Naive thymus-derived CD4-positive, alpha-beta T cell (primary cell): ENCODE measurements at regions not wholly inside any gene's neighbourhood (a gene's known extent, or its start where the extent isn't known, plus 50 kb on each side); places are given as distances from the start of the nearest gene placed in this dataset.
A peak's percentile ranks its signal among the peaks of the same experiment; 100 is the strongest.
"Not testable (repeated sequence)": the region's sequence is repeated elsewhere in the genome, so short reads cannot be mapped to it uniquely, and the experiment has no call there.

ENCODE experiments used
- ATAC-seq: fragments of 150-1000 bp; cut with Tn5 transposase; 2 replicates; pipeline ENCODE4 v1.10.0; 2021; ENCODE audit warnings: mild to moderate bottlenecking, moderate library complexity
- CTCF ChIA-PET: fragments of 350-600 bp; sonication (Branson Sonifier 250); formaldehyde crosslinking; loops from one replicate; lab custom pipeline; 2021; ENCODE audit warnings: antibody characterized with exemption; lab: Charles Lee
- POLR2A ChIA-PET: fragments of 350-600 bp; sonication (Branson Sonifier 250); formaldehyde crosslinking; loops from one replicate; lab custom pipeline; 2021; ENCODE audit warnings: antibody characterized with exemption, inconsistent platforms; lab: Charles Lee
- DNase-seq, 9 donors: peaks; one replicate each; pipeline versions ENCODE4 v3.0.0 to v3.0.0-alpha.2; 2020 to 2022; ENCODE audit warnings: mixed read lengths in 1 of 9
- H3K27ac ChIP-seq: one replicate; pipeline ENCODE4 v1.7.0; 2013; ENCODE audit warnings: mild to moderate bottlenecking, low read depth, low read length, moderate library complexity
- H3K27me3 ChIP-seq, 2 donors: one replicate each; pipeline ENCODE4 v1.7.0; 2013; ENCODE audit warnings: low read length in 2 of 2, mild to moderate bottlenecking in 2 of 2, moderate library complexity in 2 of 2; ENCODE audit not compliant: control insufficient read depth in 2 of 2, insufficient read depth in 2 of 2
- H3K36me3 ChIP-seq, 3 experiments: 1 replicate in 2 of 3; 2 replicates in 1 of 3; pipeline ENCODE4 v1.7.0; 2013; ENCODE audit warnings: low read length in 3 of 3, mild to moderate bottlenecking in 3 of 3, moderate library complexity in 1 of 3; ENCODE audit not compliant: insufficient read depth in 3 of 3, control insufficient read depth in 2 of 3
- H3K4me1 ChIP-seq, 2 donors: one replicate each; pipeline ENCODE4 v1.7.0; 2013; ENCODE audit warnings: low read length in 2 of 2, mild to moderate bottlenecking in 2 of 2, moderate library complexity in 1 of 2; ENCODE audit not compliant: control insufficient read depth in 2 of 2, insufficient read depth in 2 of 2
- H3K4me3 ChIP-seq: 2 replicates; pipeline ENCODE4 v1.7.0; 2013; ENCODE audit warnings: mild to moderate bottlenecking, low read length
- H3K9me3 ChIP-seq, 3 experiments: 1 replicate in 2 of 3; 2 replicates in 1 of 3; pipeline ENCODE4 v1.7.0; 2013; ENCODE audit warnings: low read length in 3 of 3; ENCODE audit not compliant: control insufficient read depth in 2 of 3
- H3K27ac Mint-ChIP-seq, 9 donors: one replicate each; pipeline ENCODE4 v1.8.0; 2020 to 2022; ENCODE audit warnings: mixed read lengths in 9 of 9, mild to moderate bottlenecking in 8 of 9, moderate library complexity in 5 of 9, inconsistent platforms in 2 of 9
- H3K27me3 Mint-ChIP-seq, 5 donors: one replicate each; pipeline ENCODE4 v1.8.0; 2021 to 2022; ENCODE audit warnings: mixed read lengths in 5 of 5, mild to moderate bottlenecking in 1 of 5
- H3K36me3 Mint-ChIP-seq, 5 donors: one replicate each; pipeline ENCODE4 v1.8.0; 2020 to 2022; ENCODE audit warnings: mixed read lengths in 5 of 5, mild to moderate bottlenecking in 3 of 5, inconsistent platforms in 1 of 5
- H3K4me1 Mint-ChIP-seq, 7 donors: one replicate each; pipeline ENCODE4 v1.8.0; 2020 to 2022; ENCODE audit warnings: mixed read lengths in 7 of 7, mild to moderate bottlenecking in 3 of 7, inconsistent platforms in 1 of 7
- H3K4me3 Mint-ChIP-seq, 10 donors: one replicate each; pipeline ENCODE4 v1.8.0; 2020 to 2022; ENCODE audit warnings: mild to moderate bottlenecking in 10 of 10, mixed read lengths in 10 of 10, moderate library complexity in 6 of 10, inconsistent platforms in 2 of 10
- H3K9me3 Mint-ChIP-seq, 11 donors: one replicate each; pipeline ENCODE4 v1.8.0; 2020 to 2022; ENCODE audit warnings: mixed read lengths in 11 of 11, mild to moderate bottlenecking in 4 of 11, inconsistent platforms in 1 of 11, moderate library complexity in 1 of 11
- intact Hi-C, 2 donors: fragments of 100-400 bp; cut with micrococcal nuclease; formaldehyde crosslinking; loops; one replicate each; pipeline ENCODE4 v1.15.1; 2023

DNA sequence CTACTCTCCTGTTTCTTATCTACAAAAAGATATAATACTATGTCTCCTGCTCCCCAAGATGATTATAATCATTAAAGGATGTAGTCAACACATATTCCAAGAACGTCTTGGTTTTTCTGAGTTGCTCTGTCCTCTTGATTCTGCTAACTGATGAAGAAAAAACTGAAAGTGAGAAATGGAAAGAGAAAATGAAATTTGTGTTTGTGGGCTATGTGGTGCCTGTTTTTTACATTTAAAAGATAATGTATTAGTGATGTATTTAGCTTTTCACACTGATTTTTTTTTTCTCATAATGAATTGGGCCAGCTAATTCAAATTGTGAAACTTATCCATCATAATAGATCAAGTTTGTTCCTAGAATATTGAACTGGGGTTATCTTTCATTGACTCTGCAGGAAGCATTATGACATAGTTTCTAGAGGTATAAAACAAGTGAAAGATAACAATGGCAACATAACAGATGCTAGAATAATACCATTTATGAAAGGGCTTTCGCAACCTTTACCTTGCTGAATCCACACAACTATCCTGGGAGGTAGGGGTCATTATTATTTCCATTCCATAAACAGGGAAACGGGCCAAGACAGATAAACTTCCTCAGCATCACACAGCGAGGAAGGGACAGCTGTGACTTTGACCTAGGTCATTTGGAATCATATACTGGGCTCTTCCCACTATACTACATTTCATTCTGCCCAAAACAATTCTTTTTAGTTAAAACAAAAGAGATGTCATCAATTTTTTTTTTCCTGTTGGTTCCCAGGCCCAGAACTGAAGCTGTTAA is 336.7 kb downstream of the GJA1 start:
- peak overlapping the region in 1 of 10 donors; percentile 62 for H3K4me3 Mint-ChIP-seq
- intact Hi-C loops, result loop anchor here in 1 of 2 donors (5.0 kb wide), 1 partner anchor 435 kb away; no protein-coding TSS in a partner anchor
- H3K27ac Mint-ChIP-seq, result peak overlapping the region in 1 of 9 donors; percentile 81
- Histone ChIP-seq H3K27me3 (no peaks in the 10 kb centered on the region), H3K4me1 (no peaks in the 10 kb centered on the region), H3K9me3 (no peaks in the 10 kb centered on the region), H3K4me3 (no peak overlapping the region), H3K27ac (no peak overlapping the region), H3K36me3 (no peaks in the 10 kb centered on the region)
- H3K4me1 Mint-ChIP-seq, result peaks cover 0 to 28% (median 0%) of the 10 kb centered on the region in 7 donors
- no peak for DNase-seq
- peaks cover 0 to 2% (median 0%) of the 10 kb centered on the region in 11 donors for H3K9me3 Mint-ChIP-seq
- no peak for ATAC-seq
- CTCF ChIA-PET, result no interaction called here
- peaks cover 0 to 9% (median 0%) of the 10 kb centered on the region in 5 donors for H3K36me3 Mint-ChIP-seq
- H3K27me3 Mint-ChIP-seq, result no peaks in the 10 kb centered on the region
- POLR2A ChIA-PET, result no interaction called here

DNA sequence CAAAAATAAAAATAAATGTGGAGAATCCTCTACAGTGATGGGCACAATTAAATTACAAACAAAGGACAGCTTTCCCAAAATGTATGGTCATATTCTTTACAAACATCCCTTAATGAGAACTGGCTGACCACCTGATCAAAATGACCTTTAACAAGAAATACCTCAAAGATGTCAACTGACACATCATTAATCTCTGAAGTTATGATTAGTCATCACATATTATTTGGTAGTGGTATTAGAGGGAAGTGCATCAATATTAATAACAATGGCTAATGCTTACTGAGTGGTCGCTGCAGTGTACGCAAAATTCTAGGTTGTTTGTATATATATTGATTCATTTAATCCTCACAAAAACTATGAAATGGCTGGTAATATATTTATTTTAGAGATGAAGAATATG is 340.6 kb downstream of the GJA1 start:
- Histone ChIP-seq H3K4me3 (no peak overlapping the region), H3K27me3 (no peaks in the 10 kb centered on the region), H3K4me1 (no peaks in the 10 kb centered on the region), H3K9me3 (no peaks in the 10 kb centered on the region), H3K27ac (no peak overlapping the region), H3K36me3 (no peaks in the 10 kb centered on the region)
- peaks cover 0 to 11% (median 0%) of the 10 kb centered on the region in 11 donors for H3K9me3 Mint-ChIP-seq
- no peak overlapping the region for H3K4me3 Mint-ChIP-seq
- H3K36me3 Mint-ChIP-seq, result peaks cover 0 to 9% (median 0%) of the 10 kb centered on the region in 5 donors
- no peaks in the 10 kb centered on the region for H3K27me3 Mint-ChIP-seq
- peaks cover 0 to 23% (median 0%) of the 10 kb centered on the region in 7 donors for H3K4me1 Mint-ChIP-seq
- CTCF ChIA-PET, result interaction anchor here (1.0 kb wide), 1 partner anchor 13 kb away, joined by 4 read pairs; no protein-coding TSS in a partner anchor
- DNase-seq (no peak), ATAC-seq (no peak)
- intact Hi-C loops, result no loop called here
- no peak overlapping the region for H3K27ac Mint-ChIP-seq
- POLR2A ChIA-PET, result no interaction called here

DNA sequence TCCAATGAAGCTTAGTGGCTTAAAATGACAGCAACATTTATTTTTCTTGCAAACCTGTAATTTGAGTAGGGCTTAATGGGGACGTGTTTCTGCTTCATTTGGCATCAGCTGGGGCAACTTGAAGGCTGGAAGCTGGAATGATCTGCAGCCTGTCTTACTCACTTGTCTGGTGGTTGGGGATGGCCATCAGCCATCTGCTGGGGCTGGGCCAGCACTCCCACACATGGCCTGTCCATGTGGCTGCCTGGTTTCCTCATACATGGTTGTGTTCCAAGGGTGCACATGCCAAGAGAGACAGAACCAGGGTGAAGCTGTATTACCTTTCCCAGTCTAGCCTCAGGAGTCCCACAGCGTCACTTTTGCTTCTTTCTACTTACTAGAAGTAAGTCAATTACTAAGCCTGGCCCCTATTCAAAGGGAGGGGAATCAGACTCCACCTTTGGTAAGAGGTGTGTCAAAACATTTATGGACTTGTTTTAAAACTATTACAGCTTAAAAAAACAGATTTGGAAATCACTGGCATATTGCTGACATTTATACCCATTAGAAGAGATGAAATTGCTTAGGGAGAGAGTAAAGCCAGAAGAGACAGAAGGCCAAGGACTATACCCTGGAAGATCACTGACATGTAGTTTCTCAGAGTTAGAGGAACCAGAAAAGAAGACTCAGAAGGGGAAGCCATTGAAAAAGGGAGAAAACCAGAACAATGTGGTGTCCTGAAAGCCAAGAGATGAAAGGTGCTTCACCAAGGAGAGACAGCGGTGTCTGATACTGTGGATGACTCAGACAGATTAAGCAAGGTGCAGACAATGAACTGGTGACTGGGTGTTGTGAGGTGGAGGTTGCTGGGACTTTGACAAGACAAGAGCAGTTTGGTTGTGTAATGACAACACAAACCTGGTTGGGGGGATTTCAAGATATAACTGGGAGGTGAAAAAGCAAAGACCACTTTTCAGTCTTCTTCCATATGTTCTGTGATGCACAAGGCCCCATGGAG is 345.2 kb downstream of the GJA1 start:
- H3K4me1 Mint-ChIP-seq, result no peaks in the 10 kb centered on the region
- no peak for ATAC-seq
- peaks cover 0 to 3% (median 0%) of the 10 kb centered on the region in 5 donors for H3K36me3 Mint-ChIP-seq
- H3K27ac Mint-ChIP-seq, result no peak overlapping the region
- H3K4me3 ChIP-seq, result no peak overlapping the region
- H3K9me3 Mint-ChIP-seq, result peaks cover 0 to 11% (median 0%) of the 10 kb centered on the region in 11 donors
- H3K4me3 Mint-ChIP-seq, result no peak overlapping the region
- DNase-seq, result no peak
- POLR2A ChIA-PET, result no interaction called here
- CTCF ChIA-PET, result no interaction called here
- H3K9me3 ChIP-seq, result no peaks in the 10 kb centered on the region
- H3K4me1 ChIP-seq, result no peaks in the 10 kb centered on the region
- H3K27me3 ChIP-seq, result no peaks in the 10 kb centered on the region
- intact Hi-C loops, result no loop called here
- H3K27me3 Mint-ChIP-seq, result no peaks in the 10 kb centered on the region
- no peak overlapping the region for H3K27ac ChIP-seq
- H3K36me3 ChIP-seq, result no peaks in the 10 kb centered on the region

DNA sequence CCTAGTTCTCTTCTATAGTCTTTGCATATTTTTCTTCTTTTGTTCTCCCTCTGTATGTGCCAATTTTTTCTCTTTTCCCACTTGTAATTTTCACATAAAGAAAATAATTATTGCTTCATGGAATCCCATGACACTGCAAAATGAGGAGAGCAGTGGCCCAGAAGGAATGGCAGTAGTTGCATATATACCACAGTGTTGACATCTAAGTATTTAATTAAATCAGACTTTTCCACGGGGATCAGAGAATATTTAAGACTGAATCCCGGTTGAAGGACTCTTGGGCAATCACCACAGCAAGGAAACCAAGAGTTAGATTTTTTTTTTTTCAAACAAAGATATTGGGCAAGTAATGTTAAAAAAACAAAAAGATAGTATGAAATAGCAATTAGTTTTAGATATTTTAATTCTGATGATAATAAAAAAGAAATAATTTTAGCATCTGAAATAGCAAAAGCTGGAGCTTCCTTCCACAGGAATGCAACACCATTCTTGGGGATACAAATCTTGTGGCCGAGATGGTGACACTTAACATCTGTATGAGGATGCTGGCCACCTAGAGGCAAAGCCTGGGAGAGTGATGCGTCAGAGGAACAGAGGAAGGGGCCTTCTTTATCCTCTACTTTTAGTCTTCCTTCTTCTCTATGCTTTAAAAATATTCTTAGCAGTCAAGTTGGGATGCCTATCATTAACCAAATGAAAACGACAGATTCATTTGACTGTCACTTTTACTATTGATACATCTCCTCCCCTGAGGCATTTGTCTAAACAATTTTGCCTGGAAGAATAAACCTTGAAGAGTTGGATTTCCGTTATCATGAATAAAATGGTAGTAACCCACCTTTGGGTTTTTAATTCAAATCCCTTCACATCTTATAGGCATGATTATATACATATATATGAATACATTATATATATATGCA is 356.2 kb downstream of the GJA1 start:
- Mint-ChIP-seq H3K9me3 (peaks cover 0 to 3% (median 0%) of the 10 kb centered on the region in 11 donors), H3K27me3 (no peaks in the 10 kb centered on the region), H3K4me3 (no peak overlapping the region), H3K27ac (no peak overlapping the region), H3K4me1 (no peaks in the 10 kb centered on the region), H3K36me3 (no peaks in the 10 kb centered on the region)
- Histone ChIP-seq H3K27ac (no peak overlapping the region), H3K4me3 (no peak overlapping the region), H3K27me3 (no peaks in the 10 kb centered on the region), H3K36me3 (no peaks in the 10 kb centered on the region), H3K9me3 (no peaks in the 10 kb centered on the region), H3K4me1 (no peaks in the 10 kb centered on the region)
- DNase-seq (no peak), ATAC-seq (no peak)
- ChIA-PET POLR2A (no interaction called here), CTCF (no interaction called here)
- intact Hi-C loops, result no loop called here

DNA sequence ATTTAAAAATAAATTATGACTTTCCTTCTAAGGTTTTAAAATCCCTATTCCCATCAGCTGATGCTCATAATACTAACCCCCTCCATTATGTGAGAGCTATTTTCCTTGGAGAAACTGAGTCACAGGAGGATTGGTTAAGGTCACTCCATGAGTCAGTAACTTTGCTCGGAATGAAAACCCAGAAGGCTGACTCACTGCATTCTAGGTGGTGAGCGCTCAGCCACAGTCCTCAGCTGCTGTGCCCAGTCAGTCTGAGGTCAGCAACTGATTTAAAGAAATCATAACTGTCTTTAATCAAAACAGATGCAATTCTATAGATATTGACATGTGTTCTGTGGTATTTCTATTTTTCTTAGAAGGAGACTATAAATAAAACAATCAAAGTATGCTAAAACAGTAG is 359.2 kb downstream of the GJA1 start:
- no peak overlapping the region for H3K4me3 Mint-ChIP-seq
- CTCF ChIA-PET, result no interaction called here
- H3K27me3 Mint-ChIP-seq, result no peaks in the 10 kb centered on the region
- Histone ChIP-seq H3K9me3 (peaks cover 0 to 4% (median 0%) of the 10 kb centered on the region in 3 experiments), H3K4me1 (no peaks in the 10 kb centered on the region), H3K27ac (no peak overlapping the region), H3K4me3 (no peak overlapping the region), H3K36me3 (no peaks in the 10 kb centered on the region), H3K27me3 (no peaks in the 10 kb centered on the region)
- no peaks in the 10 kb centered on the region for H3K4me1 Mint-ChIP-seq
- intact Hi-C loops, result no loop called here
- no peak overlapping the region for H3K27ac Mint-ChIP-seq
- H3K36me3 Mint-ChIP-seq, result peaks cover 0 to 4% (median 0%) of the 10 kb centered on the region in 5 donors
- ATAC-seq (no peak), DNase-seq (no peak)
- peaks cover 3 to 14% (median 6%) of the 10 kb centered on the region in 11 donors for H3K9me3 Mint-ChIP-seq
- POLR2A ChIA-PET, result no interaction called here

DNA sequence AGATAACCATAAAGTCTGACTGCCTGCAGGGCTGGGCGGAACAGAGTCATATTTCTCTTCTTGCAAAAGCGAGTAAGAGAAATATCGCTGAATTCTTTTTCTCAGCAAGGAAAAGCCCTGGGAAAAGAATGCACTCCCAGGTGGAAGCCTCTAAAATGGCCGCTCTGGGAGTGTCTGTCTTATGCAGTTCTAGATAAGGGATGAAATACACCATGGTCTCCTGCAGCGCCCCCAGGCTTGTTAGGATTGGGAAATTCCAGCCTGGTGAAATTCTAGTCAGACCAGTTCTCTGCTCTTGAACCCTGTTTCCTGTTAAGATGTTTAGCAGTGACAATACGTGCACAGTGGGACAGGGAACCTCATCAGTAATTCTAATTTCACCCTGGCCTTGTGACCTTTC is 362.2 kb downstream of the GJA1 start:
- ATAC-seq, H3K27me3 Mint-ChIP-seq, POLR2A ChIA-PET, H3K9me3 ChIP-seq, H3K4me1 ChIP-seq, H3K27ac Mint-ChIP-seq, H3K27ac ChIP-seq, H3K4me1 Mint-ChIP-seq, DNase-seq, H3K4me3 ChIP-seq, H3K27me3 ChIP-seq, H3K4me3 Mint-ChIP-seq, intact Hi-C loops, H3K36me3 ChIP-seq, CTCF ChIA-PET: not testable (repeated sequence)
- H3K36me3 Mint-ChIP-seq, result peaks cover 0 to 18% (median 7%) of the 10 kb centered on the region in 5 donors
- peaks cover 6 to 40% (median 22%) of the 10 kb centered on the region in 11 donors for H3K9me3 Mint-ChIP-seq
